ENCODE measurements at regions not wholly inside any gene's neighbourhood (a gene's known extent, or its start where the extent isn't known, plus 50 kb on each side); places are given as distances from the start of the nearest gene placed in this dataset.

DNA sequence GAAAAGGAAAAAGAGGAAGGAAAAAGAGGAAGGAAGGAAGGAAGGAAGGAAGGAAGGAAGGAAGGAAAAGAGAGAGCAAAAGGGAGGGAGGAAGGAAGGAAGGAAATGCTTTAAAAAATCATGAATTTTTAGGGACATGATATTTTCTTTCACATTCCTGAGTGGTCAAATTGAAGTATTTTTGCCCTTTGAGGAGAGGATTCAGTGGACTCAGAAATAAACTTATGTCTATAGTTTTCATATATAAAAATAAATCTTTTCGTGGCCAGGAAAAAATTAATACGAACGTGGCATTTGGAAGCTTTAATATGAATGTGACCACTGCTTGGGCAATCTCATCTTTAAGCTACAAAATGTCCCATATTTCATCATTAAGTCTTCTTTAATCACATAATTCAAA lies 183.0 kb upstream of the TMCO5A start:
- no peak for DNase-seq (ENCODE audit: low read depth)
- no peak overlapping the region for H3K4me3 ChIP-seq (ENCODE audit: low read depth, low read length)
- TF ChIP-seq, protein P1, sequence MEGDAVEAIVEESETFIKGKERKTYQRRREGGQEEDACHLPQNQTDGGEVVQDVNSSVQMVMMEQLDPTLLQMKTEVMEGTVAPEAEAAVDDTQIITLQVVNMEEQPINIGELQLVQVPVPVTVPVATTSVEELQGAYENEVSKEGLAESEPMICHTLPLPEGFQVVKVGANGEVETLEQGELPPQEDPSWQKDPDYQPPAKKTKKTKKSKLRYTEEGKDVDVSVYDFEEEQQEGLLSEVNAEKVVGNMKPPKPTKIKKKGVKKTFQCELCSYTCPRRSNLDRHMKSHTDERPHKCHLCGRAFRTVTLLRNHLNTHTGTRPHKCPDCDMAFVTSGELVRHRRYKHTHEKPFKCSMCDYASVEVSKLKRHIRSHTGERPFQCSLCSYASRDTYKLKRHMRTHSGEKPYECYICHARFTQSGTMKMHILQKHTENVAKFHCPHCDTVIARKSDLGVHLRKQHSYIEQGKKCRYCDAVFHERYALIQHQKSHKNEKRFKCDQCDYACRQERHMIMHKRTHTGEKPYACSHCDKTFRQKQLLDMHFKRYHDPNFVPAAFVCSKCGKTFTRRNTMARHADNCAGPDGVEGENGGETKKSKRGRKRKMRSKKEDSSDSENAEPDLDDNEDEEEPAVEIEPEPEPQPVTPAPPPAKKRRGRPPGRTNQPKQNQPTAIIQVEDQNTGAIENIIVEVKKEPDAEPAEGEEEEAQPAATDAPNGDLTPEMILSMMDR (IDR thresholded peaks at IDR 0.05; ENCODE audit: low read depth, low read length), result no peak
- TF ChIP-seq POLR2A (IDR thresholded peaks at IDR 0.05; ENCODE audit: extremely low read depth, insufficient read length), result no peak
- no peak for TF ChIP-seq MYC (IDR thresholded peaks at IDR 0.05; ENCODE audit: low read depth, low read length)
- TF ChIP-seq, protein P2, sequence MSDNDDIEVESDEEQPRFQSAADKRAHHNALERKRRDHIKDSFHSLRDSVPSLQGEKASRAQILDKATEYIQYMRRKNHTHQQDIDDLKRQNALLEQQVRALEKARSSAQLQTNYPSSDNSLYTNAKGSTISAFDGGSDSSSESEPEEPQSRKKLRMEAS (IDR thresholded peaks at IDR 0.05; ENCODE audit: low read depth, low read length), result no peak

DNA sequence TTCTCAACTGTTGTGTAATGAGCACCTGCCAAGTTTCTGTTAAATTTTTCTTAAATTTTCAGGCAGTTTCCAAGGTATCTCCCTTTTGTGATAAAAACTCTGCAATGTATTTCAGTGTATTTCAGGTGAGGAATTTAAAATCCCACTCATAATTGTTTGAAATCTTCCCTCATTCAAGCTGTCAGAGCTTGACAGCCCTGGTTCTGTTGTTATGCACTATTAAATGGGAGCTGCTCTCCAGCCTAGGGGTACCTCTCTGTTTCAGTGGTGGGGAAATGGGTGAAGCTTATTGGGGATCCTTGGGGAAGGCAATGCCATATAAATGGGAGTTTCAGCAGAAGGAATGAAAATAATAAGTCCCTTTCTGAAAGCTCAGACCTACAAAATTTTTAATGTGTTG lies 178.0 kb upstream of the TMCO5A start:
- no peak for DNase-seq (ENCODE audit: low read depth)
- no peak overlapping the region for H3K4me3 ChIP-seq (ENCODE audit: low read depth, low read length)
- TF ChIP-seq POLR2A (IDR thresholded peaks at IDR 0.05; ENCODE audit: extremely low read depth, insufficient read length), result no peak
- TF ChIP-seq, protein P2 (IDR thresholded peaks at IDR 0.05; ENCODE audit: low read depth, low read length), result no peak
- TF ChIP-seq, protein P1 (IDR thresholded peaks at IDR 0.05; ENCODE audit: low read depth, low read length), result no peak
- TF ChIP-seq MYC (IDR thresholded peaks at IDR 0.05; ENCODE audit: low read depth, low read length), result no peak

DNA sequence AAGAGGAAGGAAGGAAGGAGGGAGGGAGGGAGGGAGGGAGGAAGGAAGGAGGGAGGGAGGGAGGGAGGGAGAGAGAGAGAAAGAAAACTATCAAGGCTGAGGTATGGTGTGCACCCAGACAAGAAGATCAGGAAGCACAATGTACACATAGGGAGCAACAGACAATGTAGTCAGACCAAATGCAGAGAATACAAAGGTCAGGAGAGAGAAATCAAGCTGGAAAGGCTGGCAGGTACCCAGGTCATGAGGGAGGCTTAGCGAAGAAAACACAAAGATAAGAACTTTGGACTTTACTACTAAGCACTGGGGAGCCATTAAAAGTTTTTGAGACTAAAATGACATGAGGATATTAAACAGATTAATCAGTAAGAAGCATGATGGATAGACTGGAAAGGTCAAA lies 176.0 kb upstream of the TMCO5A start:
- TF ChIP-seq POLR2A (IDR thresholded peaks at IDR 0.05; ENCODE audit: extremely low read depth, insufficient read length) (no peak), MYC (IDR thresholded peaks at IDR 0.05; ENCODE audit: low read depth, low read length) (no peak)
- TF ChIP-seq, protein P1 (IDR thresholded peaks at IDR 0.05; ENCODE audit: low read depth, low read length), result no peak
- DNase-seq (ENCODE audit: low read depth), result no peak

DNA sequence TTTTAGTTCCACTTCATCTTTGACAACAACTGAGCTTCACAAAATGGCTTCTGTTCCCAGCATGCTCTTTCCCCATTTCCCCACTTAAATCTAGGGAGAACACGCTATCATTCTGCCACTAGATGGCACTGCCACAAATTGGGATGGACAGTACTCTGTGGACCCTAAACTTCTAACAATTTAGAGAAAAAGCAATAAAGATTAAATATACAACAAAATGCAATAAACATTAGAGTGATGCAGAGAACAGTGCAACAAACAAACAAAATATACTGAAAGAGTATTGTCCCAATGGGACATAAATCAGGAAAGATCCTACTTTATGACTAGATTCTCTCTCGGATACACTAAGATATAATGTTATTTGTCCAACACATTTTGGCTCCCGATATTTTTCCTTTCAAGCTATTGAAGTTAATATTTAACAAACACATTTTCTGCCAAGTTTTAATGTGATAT lies 169.7 kb upstream of the TMCO5A start:
- no peak overlapping the region for H3K4me3 ChIP-seq (ENCODE audit: low read depth, low read length)
- TF ChIP-seq, protein P1 (IDR thresholded peaks at IDR 0.05; ENCODE audit: low read depth, low read length), result peak; percentile 46
- TF ChIP-seq, protein P2 (IDR thresholded peaks at IDR 0.05; ENCODE audit: low read depth, low read length), result no peak
- TF ChIP-seq MYC (IDR thresholded peaks at IDR 0.05; ENCODE audit: low read depth, low read length), result no peak
- DNase-seq (ENCODE audit: low read depth), result peak; percentile 59

More for the DNA sequence above, 176.0 kb upstream of the TMCO5A start:
- no peak overlapping the region for H3K4me3 ChIP-seq (ENCODE audit: low read depth, low read length)

DNA sequence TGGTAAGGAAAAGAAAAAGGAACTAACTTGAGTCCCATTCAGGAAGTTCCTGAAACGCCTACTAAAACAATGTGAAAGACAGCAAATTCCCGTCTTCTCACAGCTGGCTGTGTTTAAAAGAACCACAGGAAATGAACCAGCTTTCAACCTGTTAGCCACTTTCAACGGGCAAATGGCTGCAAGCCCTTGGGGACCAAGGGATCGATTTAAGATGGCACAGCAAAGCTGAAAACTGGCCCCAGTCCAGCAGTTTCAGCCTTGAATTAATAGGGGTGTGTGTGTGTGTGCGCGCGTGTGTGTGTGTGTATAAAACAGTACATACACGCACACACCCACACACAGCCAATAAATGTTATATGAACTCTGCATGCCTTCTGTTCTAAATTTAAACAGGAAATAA lies 168.7 kb upstream of the TMCO5A start:
- TF ChIP-seq, protein P1 (IDR thresholded peaks at IDR 0.05; ENCODE audit: low read depth, low read length), result no peak
- TF ChIP-seq MYC (IDR thresholded peaks at IDR 0.05; ENCODE audit: low read depth, low read length) (no peak), POLR2A (IDR thresholded peaks at IDR 0.05; ENCODE audit: extremely low read depth, insufficient read length) (no peak)
- TF ChIP-seq, protein P2 (IDR thresholded peaks at IDR 0.05; ENCODE audit: low read depth, low read length), result no peak
- peak; percentile 60 for DNase-seq (ENCODE audit: low read depth)
- no peak overlapping the region for H3K4me3 ChIP-seq (ENCODE audit: low read depth, low read length)

All from NB4 (cell line).